Muscle of arm (tissue), 1 donor: ENCODE measurements at regions not wholly inside any gene's neighbourhood (a gene's known extent, or its start where the extent isn't known, plus 50 kb on each side); places are given as distances from the start of the nearest gene placed in this dataset.
"Not testable (repeated sequence)": the region's sequence is repeated elsewhere in the genome, so short reads cannot be mapped to it uniquely, and the experiment has no call there.

Source experiments
- DNase-seq: peaks from one replicate; pipeline ENCODE4 v3.0.0-alpha.2; 2013

GRCh38 chr18:11511434-11512095, 97.8 kb upstream of the SLC35G4 start:
- no peak for DNase-seq

- no peak for DNase-seq
These were observed 102.5 kb upstream of the SLC35G4 start for GRCh38 chr18:11506856-11507255.

- no peak for DNase-seq
These were observed 103.4 kb upstream of the SLC35G4 start for GRCh38 chr18:11505993-11506392.

- no peak for DNase-seq
These were observed 104.4 kb upstream of the SLC35G4 start for GRCh38 chr18:11504962-11505361.

- no peak for DNase-seq
These were observed 107.0 kb upstream of the SLC35G4 start for GRCh38 chr18:11502368-11502767.

- no peak for DNase-seq
These were observed 108.0 kb upstream of the SLC35G4 start for GRCh38 chr18:11501352-11501751.

GRCh38 chr18:11500153-11501122, 109.0 kb upstream of the SLC35G4 start:
- no peak for DNase-seq

GRCh38 chr18:11498821-11499220, 110.6 kb upstream of the SLC35G4 start:
- no peak for DNase-seq

- DNase-seq, result no peak
These were observed 111.8 kb upstream of the SLC35G4 start for GRCh38 chr18:11497585-11497984.

- no peak for DNase-seq
These were observed 112.7 kb upstream of the SLC35G4 start for GRCh38 chr18:11496526-11497172.

GRCh38 chr18:11495441-11495840, 114.0 kb upstream of the SLC35G4 start:
- DNase-seq, result no peak

- DNase-seq, result no peak
These were observed 115.3 kb upstream of the SLC35G4 start for GRCh38 chr18:11494107-11494506.

- no peak for DNase-seq
These were observed 120.0 kb upstream of the SLC35G4 start for GRCh38 chr18:11489266-11489899.

GRCh38 chr18:11488175-11488574, 121.2 kb upstream of the SLC35G4 start:
- no peak for DNase-seq

GRCh38 chr18:11487390-11487789, 122.0 kb upstream of the SLC35G4 start:
- DNase-seq, result no peak

- DNase-seq, result no peak
These were observed 127.1 kb upstream of the SLC35G4 start for GRCh38 chr18:11482271-11482670.

GRCh38 chr18:11480692-11481091, 128.7 kb upstream of the SLC35G4 start:
- no peak for DNase-seq

- DNase-seq, result not testable (repeated sequence)
These were observed 130.4 kb upstream of the SLC35G4 start for GRCh38 chr18:11479031-11479430.

- DNase-seq, result no peak
These were observed 138.5 kb upstream of the SLC35G4 start for GRCh38 chr18:11470941-11471340.

GRCh38 chr18:11468617-11469016, 140.8 kb upstream of the SLC35G4 start:
- DNase-seq, result peak; percentile 21

- no peak for DNase-seq
These were observed 141.3 kb upstream of the SLC35G4 start for GRCh38 chr18:11468120-11468519.

GRCh38 chr18:11467611-11468010, 141.8 kb upstream of the SLC35G4 start:
- DNase-seq, result no peak
